ENCODE measurements at regions not wholly inside any gene's neighbourhood (a gene's known extent, or its start where the extent isn't known, plus 50 kb on each side); places are given as distances from the start of the nearest gene placed in this dataset.

- no peaks in the 10 kb centered on the region for H3K9me3 ChIP-seq (ENCODE audit: insufficient read depth, low read length)
- TF ChIP-seq CTCF (IDR thresholded peaks at IDR 0.05; ENCODE audit: low read depth, low read length) (no peak), EZH2phosphoT487 (IDR thresholded peaks at IDR 0.05; ENCODE audit: low read depth) (no peak)
These were observed 118.8 kb downstream of the TUBA3C start for GRCh38 chr13:19062801-19063200.

DNA sequence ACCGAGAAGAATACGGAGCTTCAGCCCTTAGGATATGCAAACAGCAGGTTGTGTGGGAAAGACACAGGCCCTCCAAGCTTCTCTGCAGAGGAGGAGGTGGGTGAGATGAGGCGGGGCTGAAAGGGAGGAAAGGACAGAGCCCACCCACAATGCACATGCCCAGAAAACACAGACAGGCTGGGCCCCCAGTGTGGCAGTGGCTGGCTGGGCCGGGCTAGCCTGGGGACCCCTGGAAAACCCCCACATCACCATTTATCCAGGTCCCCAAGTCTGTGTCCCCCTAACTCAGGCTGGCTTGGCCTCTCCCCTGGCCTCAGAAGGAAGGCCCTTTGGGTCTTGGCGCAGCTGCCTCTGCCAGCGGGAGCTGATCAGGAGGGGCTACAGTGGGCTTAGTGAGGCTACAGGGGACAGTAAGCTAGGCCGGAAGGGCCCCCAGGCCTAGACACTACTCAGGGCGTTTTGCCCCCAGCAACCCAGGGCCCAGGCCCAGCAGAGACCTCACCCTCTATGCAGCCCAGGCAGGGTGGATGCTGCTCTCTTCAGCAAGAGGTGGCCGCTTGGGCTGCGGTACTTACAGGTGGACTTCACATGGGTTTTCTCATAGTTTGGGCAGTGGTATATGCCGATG is 119.5 kb downstream of the TUBA3C start:
- H3K27me3 ChIP-seq (ENCODE audit: low read depth, low read length): no peaks in the 10 kb centered on the region
- H4K20me1 ChIP-seq (ENCODE audit: insufficient read depth, low read length): no peaks in the 10 kb centered on the region
- no peak overlapping the region for H3K4me3 ChIP-seq (ENCODE audit: low read length)
- no peaks in the 10 kb centered on the region for H3K9me3 ChIP-seq (ENCODE audit: insufficient read depth, low read length)
- H3K9ac ChIP-seq (ENCODE audit: low read length): no peak overlapping the region
- H2AFZ ChIP-seq (ENCODE audit: low read depth, low read length): no peak overlapping the region
- H3K4me1 ChIP-seq (ENCODE audit: low read length): no peaks in the 10 kb centered on the region
- H3K4me2 ChIP-seq (ENCODE audit: low read length): no peak overlapping the region
- TF ChIP-seq EZH2phosphoT487 (IDR thresholded peaks at IDR 0.05; ENCODE audit: low read depth): no peak
- no peak for TF ChIP-seq CTCF (IDR thresholded peaks at IDR 0.05; ENCODE audit: low read depth, low read length)
- H3K27ac ChIP-seq (ENCODE audit: low read length): no peak overlapping the region
- no peaks in the 10 kb centered on the region for H3K79me2 ChIP-seq (ENCODE audit: low read length)
- no peaks in the 10 kb centered on the region for H3K36me3 ChIP-seq (replicated peaks; ENCODE audit: low read depth, low read length)

More at GRCh38 chr13:19062801-19063200, 118.8 kb downstream of the TUBA3C start:
- Histone ChIP-seq H3K79me2 (ENCODE audit: low read length) (no peaks in the 10 kb centered on the region), H3K9ac (ENCODE audit: low read length) (no peak overlapping the region), H3K4me2 (ENCODE audit: low read length) (no peak overlapping the region), H2AFZ (ENCODE audit: low read depth, low read length) (no peak overlapping the region), H4K20me1 (ENCODE audit: insufficient read depth, low read length) (no peaks in the 10 kb centered on the region), H3K36me3 (replicated peaks; ENCODE audit: low read depth, low read length) (no peaks in the 10 kb centered on the region), H3K4me1 (ENCODE audit: low read length) (no peaks in the 10 kb centered on the region), H3K27me3 (ENCODE audit: low read depth, low read length) (no peaks in the 10 kb centered on the region), H3K27ac (ENCODE audit: low read length) (no peak overlapping the region), H3K4me3 (ENCODE audit: low read length) (no peak overlapping the region)

DNA sequence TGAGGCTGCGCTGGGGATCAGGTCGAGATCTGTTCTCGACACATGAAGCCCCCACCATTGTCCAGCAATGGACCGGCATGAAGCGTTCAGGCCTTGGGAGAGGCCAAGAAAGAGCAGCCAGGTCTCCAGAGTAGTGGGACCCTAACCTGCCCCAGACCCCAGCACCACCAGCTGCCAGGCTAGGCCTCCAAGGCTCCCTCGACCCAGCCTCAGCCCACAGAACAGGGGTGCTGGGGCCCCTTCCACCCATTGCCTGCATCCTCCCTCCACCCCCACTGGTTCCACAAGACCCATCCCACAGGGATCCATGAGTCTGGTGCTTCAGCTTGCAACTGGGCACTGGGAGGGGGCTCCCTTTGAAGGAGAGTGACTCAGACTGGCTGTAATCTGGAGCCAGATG is 120.3 kb downstream of the TUBA3C start:
- Histone ChIP-seq H3K27ac (ENCODE audit: low read length) (no peak overlapping the region), H3K4me1 (ENCODE audit: low read length) (no peaks in the 10 kb centered on the region), H4K20me1 (ENCODE audit: insufficient read depth, low read length) (no peaks in the 10 kb centered on the region), H3K36me3 (replicated peaks; ENCODE audit: low read depth, low read length) (no peaks in the 10 kb centered on the region), H3K4me3 (ENCODE audit: low read length) (no peak overlapping the region), H3K79me2 (ENCODE audit: low read length) (no peaks in the 10 kb centered on the region), H3K4me2 (ENCODE audit: low read length) (no peak overlapping the region), H3K9me3 (ENCODE audit: insufficient read depth, low read length) (no peaks in the 10 kb centered on the region), H3K27me3 (ENCODE audit: low read depth, low read length) (no peaks in the 10 kb centered on the region), H3K9ac (ENCODE audit: low read length) (no peak overlapping the region), H2AFZ (ENCODE audit: low read depth, low read length) (no peak overlapping the region)
- no peak for TF ChIP-seq CTCF (IDR thresholded peaks at IDR 0.05; ENCODE audit: low read depth, low read length)

DNA sequence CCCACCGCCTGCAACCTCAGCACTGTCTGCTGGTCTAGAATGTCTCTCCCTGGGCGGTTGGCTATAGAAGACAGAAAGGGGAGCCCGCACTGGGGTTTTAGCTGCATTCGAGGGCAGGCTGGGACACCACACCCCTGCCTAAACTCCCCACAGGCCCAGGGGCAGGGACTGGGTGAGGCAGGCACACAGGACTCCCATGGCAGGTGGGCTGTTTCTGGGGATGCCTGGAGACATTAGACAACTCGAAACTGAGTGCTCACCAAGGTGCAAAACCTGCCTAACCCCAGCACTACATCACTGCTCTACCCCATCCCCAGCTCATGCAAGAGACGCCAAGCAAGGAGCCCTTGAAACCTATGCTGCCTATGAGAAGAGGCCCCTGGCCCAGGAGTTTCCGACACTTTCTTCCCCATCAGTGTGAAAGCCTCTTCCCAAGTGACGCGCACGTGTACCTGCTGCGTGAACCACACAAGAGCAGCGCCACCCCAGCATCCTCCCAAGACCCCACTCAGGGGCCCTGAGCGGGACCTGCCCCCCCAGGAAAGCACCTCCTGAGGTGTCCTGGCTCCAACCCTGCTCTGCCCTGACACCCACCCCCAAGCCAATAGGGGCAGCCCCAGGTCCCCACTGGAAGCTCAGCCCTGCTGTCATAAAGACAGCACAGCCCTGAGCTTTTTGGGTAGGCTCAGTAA is 121.2 kb downstream of the TUBA3C start:
- Histone ChIP-seq H3K4me1 (ENCODE audit: low read length) (no peaks in the 10 kb centered on the region), H3K9me3 (ENCODE audit: insufficient read depth, low read length) (no peaks in the 10 kb centered on the region), H3K4me2 (ENCODE audit: low read length) (no peak overlapping the region), H3K79me2 (ENCODE audit: low read length) (no peaks in the 10 kb centered on the region), H2AFZ (ENCODE audit: low read depth, low read length) (no peak overlapping the region), H3K27me3 (ENCODE audit: low read depth, low read length) (no peaks in the 10 kb centered on the region), H3K27ac (ENCODE audit: low read length) (no peak overlapping the region), H4K20me1 (ENCODE audit: insufficient read depth, low read length) (no peaks in the 10 kb centered on the region), H3K9ac (ENCODE audit: low read length) (no peak overlapping the region), H3K36me3 (replicated peaks; ENCODE audit: low read depth, low read length) (no peaks in the 10 kb centered on the region), H3K4me3 (ENCODE audit: low read length) (no peak overlapping the region)
- TF ChIP-seq EZH2phosphoT487 (IDR thresholded peaks at IDR 0.05; ENCODE audit: low read depth) (no peak), CTCF (IDR thresholded peaks at IDR 0.05; ENCODE audit: low read depth, low read length) (no peak)
